Cardiac muscle cell (in vitro differentiated cells and primary cell): ENCODE measurements at regions not wholly inside any gene's neighbourhood (a gene's known extent, or its start where the extent isn't known, plus 50 kb on each side); places are given as distances from the start of the nearest gene placed in this dataset.
"Not testable (repeated sequence)": the region's sequence is repeated elsewhere in the genome, so short reads cannot be mapped to it uniquely, and the experiment has no call there.

Source experiments
- DNase-seq, 2 donors: peaks; one replicate each; pipeline versions ENCODE4 v3.0.0 to v3.0.0-alpha.2; 2010 to 2017; ENCODE audit warnings: low read depth in 1 of 2, low spot score in 1 of 2
- H3K27ac ChIP-seq: fragments of 200-600 bp; sonication (generic); 2 replicates; pipeline ENCODE4 v1.5.1; 2016
- H3K27me3 ChIP-seq: fragments of 200-600 bp; sonication (generic); 2 replicates; pipeline ENCODE4 v1.6.0; 2016; ENCODE audit warnings: control low read depth
- H3K36me3 ChIP-seq: fragments of 200-600 bp; sonication (generic); 2 replicates; pipeline ENCODE4 v1.5.1; 2016; ENCODE audit warnings: control low read depth
- H3K4me1 ChIP-seq: fragments of 200-600 bp; sonication (generic); 2 replicates; pipeline ENCODE4 v1.8.1; 2017; ENCODE audit warnings: low read depth, mild to moderate bottlenecking, mixed run types
- H3K4me3 ChIP-seq: fragments of 200-600 bp; sonication (generic); 2 replicates; pipeline ENCODE4 v1.5.1; 2016; ENCODE audit warnings: mild to moderate bottlenecking
- H3K9me3 ChIP-seq: fragments of 200-600 bp; sonication (generic); 2 replicates; pipeline ENCODE4 v1.5.1; 2017; ENCODE audit warnings: low read depth, mild to moderate bottlenecking, control low read depth
- CTCF ChIP-seq: IDR thresholded peaks from 2 replicates; pipeline ENCODE4 v1.5.1; 2012; ENCODE audit warnings: low read depth, mild to moderate bottlenecking, low read length

- TF ChIP-seq CTCF, result no peak
- Histone ChIP-seq H3K4me3 (no peak overlapping the region), H3K27ac (no peak overlapping the region), H3K27me3 (no peaks in the 10 kb centered on the region), H3K9me3 (no peaks in the 10 kb centered on the region), H3K4me1 (no peaks in the 10 kb centered on the region), H3K36me3 (no peaks in the 10 kb centered on the region)
- DNase-seq, result no peak
These were observed 115.8 kb upstream of the IGLL5 start for GRCh38 chr22:22771696-22772377.

GRCh38 chr22:22772396-22772795 is 115.2 kb upstream of the IGLL5 start:
- TF ChIP-seq CTCF, result no peak
- no peaks in the 10 kb centered on the region for H3K36me3 ChIP-seq
- no peaks in the 10 kb centered on the region for H3K4me1 ChIP-seq
- H3K27me3 ChIP-seq, result no peaks in the 10 kb centered on the region
- no peak overlapping the region for H3K4me3 ChIP-seq
- H3K9me3 ChIP-seq, result no peaks in the 10 kb centered on the region
- no peak overlapping the region for H3K27ac ChIP-seq
- no peak for DNase-seq

GRCh38 chr22:22772883-22773282 is 114.7 kb upstream of the IGLL5 start:
- Histone ChIP-seq H3K4me3 (no peak overlapping the region), H3K27ac (no peak overlapping the region), H3K9me3 (no peaks in the 10 kb centered on the region), H3K4me1 (no peaks in the 10 kb centered on the region), H3K36me3 (no peaks in the 10 kb centered on the region), H3K27me3 (no peaks in the 10 kb centered on the region)
- no peak for TF ChIP-seq CTCF
- no peak for DNase-seq

DNA sequence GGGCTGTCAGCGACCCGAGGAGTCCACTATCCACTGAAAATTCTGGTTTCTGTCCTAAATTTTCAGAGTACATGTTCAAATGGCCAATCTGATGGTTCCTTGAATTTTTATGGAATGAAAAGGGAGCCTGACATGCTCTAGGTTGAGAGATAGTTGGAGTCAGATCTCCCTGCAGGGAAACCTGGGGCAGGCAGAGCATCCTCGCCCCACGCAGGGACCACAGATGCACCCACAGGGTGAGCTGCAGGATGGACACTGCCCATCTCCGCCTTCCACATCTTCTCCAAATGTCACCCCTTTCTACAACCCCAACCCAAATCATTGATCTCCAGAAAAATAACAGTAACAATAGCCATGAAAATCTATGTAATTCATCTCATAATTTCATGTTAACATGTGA is 114.2 kb upstream of the IGLL5 start:
- Histone ChIP-seq H3K4me3 (no peak overlapping the region), H3K4me1 (no peaks in the 10 kb centered on the region), H3K9me3 (no peaks in the 10 kb centered on the region), H3K36me3 (no peaks in the 10 kb centered on the region), H3K27ac (no peak overlapping the region), H3K27me3 (no peaks in the 10 kb centered on the region)
- no peak for DNase-seq
- TF ChIP-seq CTCF, result no peak

DNA sequence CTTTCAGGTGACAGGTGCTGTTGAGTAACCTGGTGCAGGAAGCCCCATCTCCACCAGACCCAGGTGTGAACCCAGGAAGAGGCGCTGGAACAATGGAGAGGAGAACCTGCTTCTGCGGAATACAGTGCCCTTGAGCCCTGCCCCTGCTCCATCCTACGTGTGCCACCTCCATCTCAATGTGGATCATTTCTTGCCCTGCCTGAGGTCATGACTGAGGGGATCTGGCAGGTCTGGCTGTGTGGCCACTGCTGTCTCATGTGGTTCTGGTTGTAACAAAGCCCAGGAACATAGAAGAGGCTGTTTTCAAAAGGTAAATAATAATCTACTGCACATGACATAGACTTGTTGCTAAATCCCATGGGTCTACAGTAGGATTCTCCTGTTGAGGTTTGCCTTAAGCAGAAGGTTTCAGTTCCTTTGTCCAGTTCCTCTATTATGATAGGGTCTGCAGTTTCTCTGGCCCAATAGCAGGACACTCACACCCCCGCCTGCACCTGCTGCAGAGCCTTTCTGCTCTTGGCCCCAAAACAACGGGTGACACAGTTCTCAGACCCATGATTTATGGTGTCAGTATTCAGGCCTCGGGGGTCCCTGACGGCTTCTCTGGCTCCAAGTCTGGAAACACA is 113.5 kb upstream of the IGLL5 start:
- no peak for TF ChIP-seq CTCF
- Histone ChIP-seq H3K27ac (no peak overlapping the region), H3K4me3 (no peak overlapping the region), H3K4me1 (no peaks in the 10 kb centered on the region), H3K27me3 (no peaks in the 10 kb centered on the region), H3K36me3 (no peaks in the 10 kb centered on the region), H3K9me3 (no peaks in the 10 kb centered on the region)
- DNase-seq, result no peak

GRCh38 chr22:22774762-22775161 is 112.9 kb upstream of the IGLL5 start:
- not testable (repeated sequence) for H3K27ac ChIP-seq, H3K4me3 ChIP-seq, H3K4me1 ChIP-seq, DNase-seq, H3K36me3 ChIP-seq, H3K9me3 ChIP-seq, H3K27me3 ChIP-seq
